HEK293 (cell line): ENCODE measurements at regions not wholly inside any gene's neighbourhood (a gene's known extent, or its start where the extent isn't known, plus 50 kb on each side); places are given as distances from the start of the nearest gene placed in this dataset.
A peak's percentile ranks its signal among the peaks of the same experiment; 100 is the strongest.

Source experiments
- GLI4 ChIP-seq: fragments of 450-650 bp; formaldehyde crosslinking; IDR thresholded peaks from 2 replicates; pipeline ENCODE4 v1.5.1; 2016; ENCODE audit warnings: missing biosample characterization, missing genetic modification characterization
- GLIS2 ChIP-seq: fragments of 450-650 bp; formaldehyde crosslinking; IDR thresholded peaks from 2 replicates; pipeline ENCODE4 v1.5.1; 2016; ENCODE audit warnings: missing biosample characterization, missing genetic modification characterization
- IKZF3 ChIP-seq: fragments of 450-650 bp; IDR thresholded peaks from 2 replicates; pipeline ENCODE4 v1.5.0; 2018; ENCODE audit warnings: missing biosample characterization, mild to moderate bottlenecking, missing genetic modification characterization, moderate library complexity
- MEIS1 ChIP-seq: sonication (generic); formaldehyde crosslinking; IDR thresholded peaks from 2 replicates; pipeline ENCODE4 v1.8.1; 2022; ENCODE audit warnings: missing genetic modification reagents, mild to moderate bottlenecking, borderline replicate concordance
- TRIM28 ChIP-seq: IDR thresholded peaks from 2 replicates; pipeline ENCODE4 v1.6.1; 2011; ENCODE audit warnings: low read length, control low read depth, borderline replicate concordance
- ZBTB48 ChIP-seq: fragments of 450-650 bp; formaldehyde crosslinking; IDR thresholded peaks from 2 replicates; pipeline ENCODE4 v1.5.1; 2016; ENCODE audit warnings: missing biosample characterization, missing genetic modification characterization
- ZNF184 ChIP-seq: fragments of 450-650 bp; IDR thresholded peaks from 2 replicates; pipeline ENCODE4 v1.5.1; 2018; ENCODE audit warnings: missing biosample characterization, mild to moderate bottlenecking, missing genetic modification characterization
- ZNF211 ChIP-seq: fragments of 450-650 bp; formaldehyde crosslinking; IDR thresholded peaks from 2 replicates; pipeline ENCODE4 v1.5.1; 2016; ENCODE audit warnings: low read depth, missing biosample characterization, missing genetic modification characterization
- ZNF221 ChIP-seq: fragments of 450-650 bp; formaldehyde crosslinking; IDR thresholded peaks from 2 replicates; pipeline ENCODE4 v1.5.1; 2017; ENCODE audit warnings: missing biosample characterization, missing genetic modification characterization, borderline replicate concordance
- ZNF266 ChIP-seq: fragments of 450-650 bp; formaldehyde crosslinking; IDR thresholded peaks from 2 replicates; pipeline ENCODE4 v1.5.1; 2016; ENCODE audit warnings: missing biosample characterization, missing genetic modification characterization, low read depth
- ZNF404 ChIP-seq: fragments of 450-650 bp; formaldehyde crosslinking; IDR thresholded peaks from 2 replicates; pipeline ENCODE4 v1.5.1; 2017; ENCODE audit warnings: missing biosample characterization, missing genetic modification characterization
- ZNF48 ChIP-seq: fragments of 450-650 bp; formaldehyde crosslinking; IDR thresholded peaks from 2 replicates; pipeline ENCODE4 v1.5.1; 2016; ENCODE audit warnings: missing biosample characterization, missing genetic modification characterization
- ZNF510 ChIP-seq: fragments of 450-650 bp; formaldehyde crosslinking; IDR thresholded peaks from 2 replicates; pipeline ENCODE4 v1.5.1; 2018; ENCODE audit warnings: mild to moderate bottlenecking, missing genetic modification characterization, missing biosample characterization; ENCODE audit not compliant: insufficient replicate concordance
- ZNF530 ChIP-seq: fragments of 450-650 bp; formaldehyde crosslinking; IDR thresholded peaks from 2 replicates; pipeline ENCODE4 v1.5.1; 2016; ENCODE audit warnings: low read depth, missing biosample characterization, missing genetic modification characterization
- ZNF549 ChIP-seq: fragments of 450-650 bp; IDR thresholded peaks from 2 replicates; pipeline ENCODE4 v1.5.1; 2018; ENCODE audit warnings: missing biosample characterization, missing genetic modification characterization, mild to moderate bottlenecking, inconsistent platforms, moderate library complexity
- ZNF600 ChIP-seq: fragments of 450-650 bp; formaldehyde crosslinking; IDR thresholded peaks from 2 replicates; pipeline ENCODE4 v1.5.1; 2016; ENCODE audit warnings: missing biosample characterization, missing genetic modification characterization
- ZNF623 ChIP-seq: fragments of 450-650 bp; formaldehyde crosslinking; IDR thresholded peaks from 2 replicates; pipeline ENCODE4 v1.5.1; 2016; ENCODE audit warnings: missing biosample characterization, missing genetic modification characterization
- ZNF660 ChIP-seq: fragments of 450-650 bp; IDR thresholded peaks from 2 replicates; pipeline ENCODE4 v1.5.1; 2018; ENCODE audit warnings: missing biosample characterization, mild to moderate bottlenecking, missing genetic modification characterization
- ZNF792 ChIP-seq: fragments of 450-650 bp; formaldehyde crosslinking; IDR thresholded peaks from 2 replicates; pipeline ENCODE4 v1.5.1; 2016; ENCODE audit warnings: missing biosample characterization, missing genetic modification characterization
- ZNF837 ChIP-seq: fragments of 450-650 bp; formaldehyde crosslinking; IDR thresholded peaks from 2 replicates; pipeline ENCODE4 v1.5.1; 2016; ENCODE audit warnings: missing biosample characterization, missing genetic modification characterization
- TF ChIP-seq, protein P1 (sequence below): fragments of 450-650 bp; formaldehyde crosslinking; IDR thresholded peaks from 2 replicates; pipeline ENCODE4 v1.5.1; 2017; ENCODE audit warnings: missing biosample characterization, missing genetic modification characterization
- TF ChIP-seq, protein P2 (sequence below): fragments of 450-650 bp; formaldehyde crosslinking; IDR thresholded peaks from 2 replicates; pipeline ENCODE4 v1.5.1; 2017; ENCODE audit warnings: missing biosample characterization, missing genetic modification characterization
- TF ChIP-seq, protein P3 (sequence below): fragments of 450-650 bp; formaldehyde crosslinking; IDR thresholded peaks from 2 replicates; pipeline ENCODE4 v1.5.1; 2016; ENCODE audit warnings: missing biosample characterization, missing genetic modification characterization
- TF ChIP-seq, protein P4 (sequence below): fragments of 450-650 bp; formaldehyde crosslinking; IDR thresholded peaks from 2 replicates; pipeline ENCODE4 v1.5.1; 2016; ENCODE audit warnings: missing biosample characterization, missing genetic modification characterization
- TF ChIP-seq, protein P5 (sequence below): fragments of 450-650 bp; formaldehyde crosslinking; IDR thresholded peaks from 2 replicates; pipeline ENCODE4 v1.5.1; 2017; ENCODE audit warnings: missing biosample characterization, mild to moderate bottlenecking, missing genetic modification characterization, moderate library complexity
- TF ChIP-seq, protein P6 (sequence below): fragments of 450-650 bp; formaldehyde crosslinking; conservative IDR thresholded peaks from 2 replicates; pipeline ENCODE4 v1.5.1; 2016; ENCODE audit warnings: low read depth, missing biosample characterization, missing genetic modification characterization
- TF ChIP-seq, protein P7 (sequence below): fragments of 450-650 bp; formaldehyde crosslinking; IDR thresholded peaks from 2 replicates; pipeline ENCODE4 v1.5.0; 2017; ENCODE audit warnings: missing biosample characterization, missing genetic modification characterization, borderline replicate concordance

DNA sequence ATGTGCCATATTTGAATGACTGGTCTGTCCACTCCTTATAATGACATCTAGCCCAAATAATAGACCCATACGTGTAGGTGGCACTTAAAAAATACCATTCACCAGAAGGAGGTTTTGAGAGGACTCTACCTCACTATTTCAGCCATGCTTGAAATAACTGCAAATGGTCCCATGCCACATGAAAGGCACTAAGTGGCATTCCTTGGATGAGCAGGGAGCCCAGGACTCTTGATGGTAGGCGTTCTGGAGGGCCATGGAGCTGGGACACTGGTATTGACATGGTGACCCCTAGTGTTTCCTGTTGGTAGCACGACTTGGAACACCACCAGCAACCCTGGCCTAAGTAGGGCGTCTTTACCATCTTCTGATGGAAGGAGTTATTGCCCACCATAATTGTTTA is 148.7 kb upstream of the ZFHX3 start (continued):
- TF ChIP-seq, protein P1, sequence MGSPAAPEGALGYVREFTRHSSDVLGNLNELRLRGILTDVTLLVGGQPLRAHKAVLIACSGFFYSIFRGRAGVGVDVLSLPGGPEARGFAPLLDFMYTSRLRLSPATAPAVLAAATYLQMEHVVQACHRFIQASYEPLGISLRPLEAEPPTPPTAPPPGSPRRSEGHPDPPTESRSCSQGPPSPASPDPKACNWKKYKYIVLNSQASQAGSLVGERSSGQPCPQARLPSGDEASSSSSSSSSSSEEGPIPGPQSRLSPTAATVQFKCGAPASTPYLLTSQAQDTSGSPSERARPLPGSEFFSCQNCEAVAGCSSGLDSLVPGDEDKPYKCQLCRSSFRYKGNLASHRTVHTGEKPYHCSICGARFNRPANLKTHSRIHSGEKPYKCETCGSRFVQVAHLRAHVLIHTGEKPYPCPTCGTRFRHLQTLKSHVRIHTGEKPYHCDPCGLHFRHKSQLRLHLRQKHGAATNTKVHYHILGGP: no peak
- TF ChIP-seq IKZF3: peak; percentile 64
- no peak for TF ChIP-seq MEIS1 (CRISPR knock-in tag)
- TF ChIP-seq ZNF184 (tag by site-specific recombination): no peak
- TF ChIP-seq ZNF404 (tag by site-specific recombination): no peak
- no peak for TF ChIP-seq GLI4 (tag by site-specific recombination)
- no peak for TF ChIP-seq ZNF837
- no peak for TF ChIP-seq ZNF211 (tag by site-specific recombination)
- TF ChIP-seq ZNF792 (tag by site-specific recombination): no peak
- TF ChIP-seq, protein P2, sequence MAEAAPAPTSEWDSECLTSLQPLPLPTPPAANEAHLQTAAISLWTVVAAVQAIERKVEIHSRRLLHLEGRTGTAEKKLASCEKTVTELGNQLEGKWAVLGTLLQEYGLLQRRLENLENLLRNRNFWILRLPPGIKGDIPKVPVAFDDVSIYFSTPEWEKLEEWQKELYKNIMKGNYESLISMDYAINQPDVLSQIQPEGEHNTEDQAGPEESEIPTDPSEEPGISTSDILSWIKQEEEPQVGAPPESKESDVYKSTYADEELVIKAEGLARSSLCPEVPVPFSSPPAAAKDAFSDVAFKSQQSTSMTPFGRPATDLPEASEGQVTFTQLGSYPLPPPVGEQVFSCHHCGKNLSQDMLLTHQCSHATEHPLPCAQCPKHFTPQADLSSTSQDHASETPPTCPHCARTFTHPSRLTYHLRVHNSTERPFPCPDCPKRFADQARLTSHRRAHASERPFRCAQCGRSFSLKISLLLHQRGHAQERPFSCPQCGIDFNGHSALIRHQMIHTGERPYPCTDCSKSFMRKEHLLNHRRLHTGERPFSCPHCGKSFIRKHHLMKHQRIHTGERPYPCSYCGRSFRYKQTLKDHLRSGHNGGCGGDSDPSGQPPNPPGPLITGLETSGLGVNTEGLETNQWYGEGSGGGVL (tag by site-specific recombination): no peak
- no peak for TF ChIP-seq ZNF221 (tag by site-specific recombination)
- TF ChIP-seq ZNF623 (tag by site-specific recombination): no peak
- TF ChIP-seq, protein P3, sequence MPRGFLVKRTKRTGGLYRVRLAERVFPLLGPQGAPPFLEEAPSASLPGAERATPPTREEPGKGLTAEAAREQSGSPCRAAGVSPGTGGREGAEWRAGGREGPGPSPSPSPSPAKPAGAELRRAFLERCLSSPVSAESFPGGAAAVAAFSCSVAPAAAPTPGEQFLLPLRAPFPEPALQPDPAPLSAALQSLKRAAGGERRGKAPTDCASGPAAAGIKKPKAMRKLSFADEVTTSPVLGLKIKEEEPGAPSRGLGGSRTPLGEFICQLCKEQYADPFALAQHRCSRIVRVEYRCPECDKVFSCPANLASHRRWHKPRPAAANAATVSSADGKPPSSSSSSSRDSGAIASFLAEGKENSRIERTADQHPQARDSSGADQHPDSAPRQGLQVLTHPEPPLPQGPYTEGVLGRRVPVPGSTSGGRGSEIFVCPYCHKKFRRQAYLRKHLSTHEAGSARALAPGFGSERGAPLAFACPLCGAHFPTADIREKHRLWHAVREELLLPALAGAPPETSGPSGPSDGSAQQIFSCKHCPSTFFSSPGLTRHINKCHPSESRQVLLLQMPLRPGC (tag by site-specific recombination): no peak
- no peak for TF ChIP-seq ZNF530 (tag by site-specific recombination)
- TF ChIP-seq ZNF48 (tag by site-specific recombination): no peak
- no peak for TF ChIP-seq ZBTB48 (tag by site-specific recombination)
- TF ChIP-seq, protein P4, sequence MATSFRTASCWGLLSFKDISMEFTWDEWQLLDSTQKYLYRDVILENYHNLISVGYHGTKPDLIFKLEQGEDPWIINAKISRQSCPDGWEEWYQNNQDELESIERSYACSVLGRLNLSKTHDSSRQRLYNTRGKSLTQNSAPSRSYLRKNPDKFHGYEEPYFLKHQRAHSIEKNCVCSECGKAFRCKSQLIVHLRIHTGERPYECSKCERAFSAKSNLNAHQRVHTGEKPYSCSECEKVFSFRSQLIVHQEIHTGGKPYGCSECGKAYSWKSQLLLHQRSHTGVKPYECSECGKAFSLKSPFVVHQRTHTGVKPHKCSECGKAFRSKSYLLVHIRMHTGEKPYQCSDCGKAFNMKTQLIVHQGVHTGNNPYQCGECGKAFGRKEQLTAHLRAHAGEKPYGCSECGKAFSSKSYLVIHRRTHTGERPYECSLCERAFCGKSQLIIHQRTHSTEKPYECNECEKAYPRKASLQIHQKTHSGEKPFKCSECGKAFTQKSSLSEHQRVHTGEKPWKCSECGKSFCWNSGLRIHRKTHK (tag by site-specific recombination): no peak
- TF ChIP-seq ZNF510 (tag by site-specific recombination): no peak
- TF ChIP-seq ZNF266 (tag by site-specific recombination): no peak
- TF ChIP-seq GLIS2 (tag by site-specific recombination): no peak
- no peak for TF ChIP-seq TRIM28
- TF ChIP-seq, protein P5, sequence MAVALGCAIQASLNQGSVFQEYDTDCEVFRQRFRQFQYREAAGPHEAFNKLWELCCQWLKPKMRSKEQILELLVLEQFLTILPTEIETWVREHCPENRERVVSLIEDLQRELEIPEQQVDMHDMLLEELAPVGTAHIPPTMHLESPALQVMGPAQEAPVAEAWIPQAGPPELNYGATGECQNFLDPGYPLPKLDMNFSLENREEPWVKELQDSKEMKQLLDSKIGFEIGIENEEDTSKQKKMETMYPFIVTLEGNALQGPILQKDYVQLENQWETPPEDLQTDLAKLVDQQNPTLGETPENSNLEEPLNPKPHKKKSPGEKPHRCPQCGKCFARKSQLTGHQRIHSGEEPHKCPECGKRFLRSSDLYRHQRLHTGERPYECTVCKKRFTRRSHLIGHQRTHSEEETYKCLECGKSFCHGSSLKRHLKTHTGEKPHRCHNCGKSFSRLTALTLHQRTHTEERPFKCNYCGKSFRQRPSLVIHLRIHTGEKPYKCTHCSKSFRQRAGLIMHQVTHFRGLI (tag by site-specific recombination): no peak
- TF ChIP-seq, protein P6, sequence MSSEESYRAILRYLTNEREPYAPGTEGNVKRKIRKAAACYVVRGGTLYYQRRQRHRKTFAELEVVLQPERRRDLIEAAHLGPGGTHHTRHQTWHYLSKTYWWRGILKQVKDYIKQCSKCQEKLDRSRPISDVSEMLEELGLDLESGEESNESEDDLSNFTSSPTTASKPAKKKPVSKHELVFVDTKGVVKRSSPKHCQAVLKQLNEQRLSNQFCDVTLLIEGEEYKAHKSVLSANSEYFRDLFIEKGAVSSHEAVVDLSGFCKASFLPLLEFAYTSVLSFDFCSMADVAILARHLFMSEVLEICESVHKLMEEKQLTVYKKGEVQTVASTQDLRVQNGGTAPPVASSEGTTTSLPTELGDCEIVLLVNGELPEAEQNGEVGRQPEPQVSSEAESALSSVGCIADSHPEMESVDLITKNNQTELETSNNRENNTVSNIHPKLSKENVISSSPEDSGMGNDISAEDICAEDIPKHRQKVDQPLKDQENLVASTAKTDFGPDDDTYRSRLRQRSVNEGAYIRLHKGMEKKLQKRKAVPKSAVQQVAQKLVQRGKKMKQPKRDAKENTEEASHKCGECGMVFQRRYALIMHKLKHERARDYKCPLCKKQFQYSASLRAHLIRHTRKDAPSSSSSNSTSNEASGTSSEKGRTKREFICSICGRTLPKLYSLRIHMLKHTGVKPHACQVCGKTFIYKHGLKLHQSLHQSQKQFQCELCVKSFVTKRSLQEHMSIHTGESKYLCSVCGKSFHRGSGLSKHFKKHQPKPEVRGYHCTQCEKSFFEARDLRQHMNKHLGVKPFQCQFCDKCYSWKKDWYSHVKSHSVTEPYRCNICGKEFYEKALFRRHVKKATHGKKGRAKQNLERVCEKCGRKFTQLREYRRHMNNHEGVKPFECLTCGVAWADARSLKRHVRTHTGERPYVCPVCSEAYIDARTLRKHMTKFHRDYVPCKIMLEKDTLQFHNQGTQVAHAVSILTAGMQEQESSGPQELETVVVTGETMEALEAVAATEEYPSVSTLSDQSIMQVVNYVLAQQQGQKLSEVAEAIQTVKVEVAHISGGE (tag by site-specific recombination): no peak
- peak; percentile 54; the same call in 1 of the 2 replicates for TF ChIP-seq ZNF600 (tag by site-specific recombination)
- TF ChIP-seq, protein P7, sequence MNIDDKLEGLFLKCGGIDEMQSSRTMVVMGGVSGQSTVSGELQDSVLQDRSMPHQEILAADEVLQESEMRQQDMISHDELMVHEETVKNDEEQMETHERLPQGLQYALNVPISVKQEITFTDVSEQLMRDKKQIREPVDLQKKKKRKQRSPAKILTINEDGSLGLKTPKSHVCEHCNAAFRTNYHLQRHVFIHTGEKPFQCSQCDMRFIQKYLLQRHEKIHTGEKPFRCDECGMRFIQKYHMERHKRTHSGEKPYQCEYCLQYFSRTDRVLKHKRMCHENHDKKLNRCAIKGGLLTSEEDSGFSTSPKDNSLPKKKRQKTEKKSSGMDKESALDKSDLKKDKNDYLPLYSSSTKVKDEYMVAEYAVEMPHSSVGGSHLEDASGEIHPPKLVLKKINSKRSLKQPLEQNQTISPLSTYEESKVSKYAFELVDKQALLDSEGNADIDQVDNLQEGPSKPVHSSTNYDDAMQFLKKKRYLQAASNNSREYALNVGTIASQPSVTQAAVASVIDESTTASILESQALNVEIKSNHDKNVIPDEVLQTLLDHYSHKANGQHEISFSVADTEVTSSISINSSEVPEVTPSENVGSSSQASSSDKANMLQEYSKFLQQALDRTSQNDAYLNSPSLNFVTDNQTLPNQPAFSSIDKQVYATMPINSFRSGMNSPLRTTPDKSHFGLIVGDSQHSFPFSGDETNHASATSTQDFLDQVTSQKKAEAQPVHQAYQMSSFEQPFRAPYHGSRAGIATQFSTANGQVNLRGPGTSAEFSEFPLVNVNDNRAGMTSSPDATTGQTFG (tag by site-specific recombination): no peak
- TF ChIP-seq ZNF549 (tag by site-specific recombination): no peak
- TF ChIP-seq ZNF660 (tag by site-specific recombination): peak; percentile 79; the same call in 1 of the 2 replicates
